ENCODE measurements at regions not wholly inside any gene's neighbourhood (a gene's known extent, or its start where the extent isn't known, plus 50 kb on each side); places are given as distances from the start of the nearest gene placed in this dataset.

DNA sequence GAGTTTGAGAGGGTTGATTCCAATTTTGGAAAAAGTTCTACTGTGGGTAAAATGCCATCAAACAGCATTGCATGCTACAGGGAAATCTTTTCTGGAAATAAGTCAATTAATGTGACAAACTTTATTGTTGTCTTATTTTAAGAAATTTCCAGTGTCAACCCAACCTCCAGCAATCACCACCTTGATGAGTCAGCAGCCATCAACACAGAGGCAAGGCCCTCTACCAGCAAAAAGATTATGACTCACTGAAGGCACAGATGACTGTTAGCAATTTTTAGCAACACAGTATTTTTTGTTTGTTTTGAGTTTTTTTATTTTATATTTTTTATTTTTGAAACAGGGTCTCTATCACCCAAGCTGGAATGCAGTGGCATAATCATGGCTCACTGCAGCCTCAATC is 165.4 kb upstream of the C1QTNF7 start:
- no peaks in the 10 kb centered on the region for H3K36me3 ChIP-seq (replicated peaks in 1 of 2; ENCODE audit: insufficient read depth in 1 of 2, low read depth in 2 of 2)

GRCh38 chr4:15270201-15270600 is 157.6 kb upstream of the C1QTNF7 start:
- Histone ChIP-seq H3K27ac (no peak overlapping the region), H3K4me1 (no peaks in the 10 kb centered on the region), H3K27me3 (no peaks in the 10 kb centered on the region), H3K9me3 (peaks cover 0 to 7% (median 0%) of the 10 kb centered on the region in 3 donors), H3K4me3 (no peak overlapping the region), H3K36me3 (replicated peaks in 1 of 2; ENCODE audit: insufficient read depth in 1 of 2, low read depth in 2 of 2) (no peaks in the 10 kb centered on the region)
- WGBS, 2 donors: 61 to 69% methylated on average over 2 of the region's 2 CpGs
- TF ChIP-seq POLR2A (IDR thresholded peaks at IDR 0.05): no peak
- TF ChIP-seq, protein P1, sequence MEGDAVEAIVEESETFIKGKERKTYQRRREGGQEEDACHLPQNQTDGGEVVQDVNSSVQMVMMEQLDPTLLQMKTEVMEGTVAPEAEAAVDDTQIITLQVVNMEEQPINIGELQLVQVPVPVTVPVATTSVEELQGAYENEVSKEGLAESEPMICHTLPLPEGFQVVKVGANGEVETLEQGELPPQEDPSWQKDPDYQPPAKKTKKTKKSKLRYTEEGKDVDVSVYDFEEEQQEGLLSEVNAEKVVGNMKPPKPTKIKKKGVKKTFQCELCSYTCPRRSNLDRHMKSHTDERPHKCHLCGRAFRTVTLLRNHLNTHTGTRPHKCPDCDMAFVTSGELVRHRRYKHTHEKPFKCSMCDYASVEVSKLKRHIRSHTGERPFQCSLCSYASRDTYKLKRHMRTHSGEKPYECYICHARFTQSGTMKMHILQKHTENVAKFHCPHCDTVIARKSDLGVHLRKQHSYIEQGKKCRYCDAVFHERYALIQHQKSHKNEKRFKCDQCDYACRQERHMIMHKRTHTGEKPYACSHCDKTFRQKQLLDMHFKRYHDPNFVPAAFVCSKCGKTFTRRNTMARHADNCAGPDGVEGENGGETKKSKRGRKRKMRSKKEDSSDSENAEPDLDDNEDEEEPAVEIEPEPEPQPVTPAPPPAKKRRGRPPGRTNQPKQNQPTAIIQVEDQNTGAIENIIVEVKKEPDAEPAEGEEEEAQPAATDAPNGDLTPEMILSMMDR (IDR thresholded peaks at IDR 0.05): no peak
- DNase-seq: no peak
- intact Hi-C loops (cut with DNase I): no loop called here
- ATAC-seq: no peak

More for the DNA sequence above, 165.4 kb upstream of the C1QTNF7 start:
- no peak for DNase-seq
- H3K27me3 ChIP-seq: no peaks in the 10 kb centered on the region
- no peak for ATAC-seq
- H3K4me3 ChIP-seq: no peak overlapping the region
- TF ChIP-seq POLR2A (IDR thresholded peaks at IDR 0.05): no peak
- H3K4me1 ChIP-seq: no peaks in the 10 kb centered on the region
- H3K9me3 ChIP-seq: peaks cover 0 to 7% (median 0%) of the 10 kb centered on the region in 3 donors
- intact Hi-C loops (cut with DNase I): no loop called here
- H3K27ac ChIP-seq: no peak overlapping the region

GRCh38 chr4:15286041-15286440 is 141.8 kb upstream of the C1QTNF7 start:
- DNase-seq (no peak), ATAC-seq (no peak)
- Histone ChIP-seq H3K4me3 (no peak overlapping the region), H3K36me3 (replicated peaks in 1 of 2; ENCODE audit: insufficient read depth in 1 of 2, low read depth in 2 of 2) (no peaks in the 10 kb centered on the region), H3K27me3 (no peaks in the 10 kb centered on the region), H3K27ac (no peak overlapping the region), H3K9me3 (no peaks in the 10 kb centered on the region), H3K4me1 (no peaks in the 10 kb centered on the region)
- intact Hi-C loops (cut with DNase I): no loop called here
- WGBS, 2 donors: 87 to 88% methylated on average over 2 of the region's 2 CpGs
- TF ChIP-seq, protein P1 (IDR thresholded peaks at IDR 0.05): no peak
- TF ChIP-seq POLR2A (IDR thresholded peaks at IDR 0.05): no peak

GRCh38 chr4:15291122-15291521 is 136.7 kb upstream of the C1QTNF7 start:
- 38 to 54% methylated on average over 1 of the region's 1 CpG for WGBS, 2 donors
- intact Hi-C loops (cut with DNase I): no loop called here

DNA sequence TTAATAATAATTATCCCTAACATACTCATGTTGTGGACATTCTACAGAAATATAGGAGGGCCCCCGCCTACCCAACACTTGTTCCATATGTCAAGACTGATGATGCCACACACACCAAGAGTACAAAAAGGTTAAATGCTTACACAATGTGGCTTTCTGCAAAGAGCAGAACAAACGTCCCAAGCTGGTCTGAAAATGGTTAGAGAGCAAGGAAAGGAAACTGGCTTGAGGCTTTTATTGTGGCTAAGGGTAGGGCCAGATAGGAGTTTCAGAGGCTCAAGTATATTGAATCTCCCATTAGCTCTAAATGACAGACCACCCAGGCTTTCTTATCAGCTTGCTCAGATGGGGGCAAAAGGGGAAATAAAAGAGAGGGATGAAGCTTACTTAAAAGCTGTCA is 134.1 kb upstream of the C1QTNF7 start:
- TF ChIP-seq, protein P1 (IDR thresholded peaks at IDR 0.05): no peak
- TF ChIP-seq POLR2A (IDR thresholded peaks at IDR 0.05): no peak
- H3K4me1 ChIP-seq: no peaks in the 10 kb centered on the region
- no peaks in the 10 kb centered on the region for H3K9me3 ChIP-seq
- H3K27ac ChIP-seq: no peak overlapping the region
- WGBS, 2 donors: 39 to 62% methylated on average over 2 of the region's 2 CpGs
- no peak for ATAC-seq
- DNase-seq: no peak
- H3K36me3 ChIP-seq (replicated peaks in 1 of 2; ENCODE audit: insufficient read depth in 1 of 2, low read depth in 2 of 2): no peaks in the 10 kb centered on the region
- no peaks in the 10 kb centered on the region for H3K27me3 ChIP-seq
- intact Hi-C loops (cut with DNase I): no loop called here
- H3K4me3 ChIP-seq: no peak overlapping the region

More at GRCh38 chr4:15291122-15291521, 136.7 kb upstream of the C1QTNF7 start:
- DNase-seq (no peak), ATAC-seq (no peak)
- Histone ChIP-seq H3K9me3 (no peaks in the 10 kb centered on the region), H3K36me3 (replicated peaks in 1 of 2; ENCODE audit: insufficient read depth in 1 of 2, low read depth in 2 of 2) (no peaks in the 10 kb centered on the region), H3K27ac (no peak overlapping the region), H3K27me3 (no peaks in the 10 kb centered on the region), H3K4me3 (no peak overlapping the region), H3K4me1 (no peaks in the 10 kb centered on the region)
- TF ChIP-seq, protein P1 (IDR thresholded peaks at IDR 0.05): no peak
- no peak for TF ChIP-seq POLR2A (IDR thresholded peaks at IDR 0.05)

All from body of pancreas (tissue), 4 donors.